OCI-LY1 (cell line): ENCODE measurements at regions not wholly inside any gene's neighbourhood (a gene's known extent, or its start where the extent isn't known, plus 50 kb on each side); places are given as distances from the start of the nearest gene placed in this dataset.
"Not testable (repeated sequence)": the region's sequence is repeated elsewhere in the genome, so short reads cannot be mapped to it uniquely, and the experiment has no call there.

Source experiments
- H2AFZ ChIP-seq: fragments of 200-600 bp; sonication (generic), shearing (Covaris generic); 2 replicates; pipeline ENCODE4 v1.6.0; 2014; ENCODE audit warnings: antibody characterized with exemption, mild to moderate bottlenecking, low read length
- H3F3A ChIP-seq: fragments of 200-600 bp; sonication (generic), shearing (Covaris generic); 2 replicates; pipeline ENCODE4 v1.6.0; 2014; ENCODE audit warnings: mild to moderate bottlenecking, antibody characterized with exemption, low read length, moderate library complexity; ENCODE audit not compliant: insufficient read depth
- H3K27ac ChIP-seq: fragments of 200-600 bp; sonication (generic); 2 replicates; pipeline ENCODE4 v1.5.1; 2014; ENCODE audit warnings: low read length, mixed run types, mild to moderate bottlenecking, low read depth; ENCODE audit not compliant: poor library complexity, severe bottlenecking
- H3K27me3 ChIP-seq: fragments of 200-600 bp; sonication (generic); 2 replicates; pipeline ENCODE4 v1.6.0; 2014; ENCODE audit warnings: antibody characterized with exemption, mild to moderate bottlenecking, low read length, moderate library complexity; ENCODE audit not compliant: insufficient read depth
- H3K36me3 ChIP-seq: fragments of 200-600 bp; sonication (generic); 2 replicates; pipeline ENCODE4 v1.6.1; 2014; ENCODE audit warnings: mild to moderate bottlenecking, antibody characterized with exemption, low read length, moderate library complexity, mixed read lengths; ENCODE audit not compliant: insufficient read depth
- H3K4me1 ChIP-seq: fragments of 200-600 bp; sonication (generic); 2 replicates; pipeline ENCODE4 v1.5.1; 2014; ENCODE audit warnings: mild to moderate bottlenecking, low read length, moderate library complexity; ENCODE audit not compliant: insufficient read depth, severe bottlenecking
- H3K4me2 ChIP-seq: fragments of 200-600 bp; sonication (generic), shearing (Covaris generic); 2 replicates; pipeline ENCODE4 v1.6.1; 2014; ENCODE audit warnings: low read length
- H3K4me3 ChIP-seq: fragments of 200-600 bp; sonication (generic); 2 replicates; pipeline ENCODE4 v1.5.1; 2014; ENCODE audit warnings: low read length, low read depth, mild to moderate bottlenecking, mixed read lengths; ENCODE audit not compliant: poor library complexity, severe bottlenecking
- H3K79me2 ChIP-seq: fragments of 200-600 bp; shearing (Covaris generic); 2 replicates; pipeline ENCODE4 v1.6.1; 2016; ENCODE audit warnings: mixed run types, low read length, mixed read lengths; ENCODE audit not compliant: insufficient read depth
- H3K9ac ChIP-seq: fragments of 200-600 bp; sonication (generic), shearing (Covaris generic); 2 replicates; pipeline ENCODE4 v1.6.1; 2014; ENCODE audit warnings: mild to moderate bottlenecking, low read length, mixed read lengths
- H3K9me2 ChIP-seq: fragments of 200-600 bp; sonication (generic), shearing (Covaris generic); 2 replicates; pipeline ENCODE4 v1.6.1; 2014; ENCODE audit warnings: low read depth, mild to moderate bottlenecking, low read length, mixed read lengths
- H3K9me3 ChIP-seq: fragments of 200-600 bp; shearing (Covaris generic); 2 replicates; pipeline ENCODE4 v1.6.1; 2014; ENCODE audit warnings: low read length, mixed read lengths
- H4K20me1 ChIP-seq: fragments of 200-600 bp; sonication (generic), shearing (Covaris generic); 2 replicates; pipeline ENCODE4 v1.6.0; 2016; ENCODE audit warnings: mild to moderate bottlenecking, low read length; ENCODE audit not compliant: insufficient read depth
- CTCF ChIP-seq: fragments of 200-600 bp; sonication (generic), shearing (Covaris generic); IDR thresholded peaks from 2 replicates; pipeline ENCODE4 v1.5.1; 2017; ENCODE audit warnings: mild to moderate bottlenecking, antibody characterized with exemption, low read length, moderate library complexity, mixed read lengths
- EZH2 ChIP-seq: fragments of 200-600 bp; sonication (generic), shearing (Covaris generic); IDR thresholded peaks from 2 replicates; pipeline ENCODE4 v1.8.0; 2017; ENCODE audit warnings: borderline replicate concordance, mixed run types, mild to moderate bottlenecking, antibody characterized with exemption, low read length, moderate library complexity, mixed read lengths

GRCh38 chr9:14992516-14992915 is 82.3 kb upstream of the FREM1 start:
- H4K20me1 ChIP-seq: no peaks in the 10 kb centered on the region
- no peak overlapping the region for H2AFZ ChIP-seq
- no peaks in the 10 kb centered on the region for H3K79me2 ChIP-seq
- H3F3A ChIP-seq: no peaks in the 10 kb centered on the region
- no peaks in the 10 kb centered on the region for H3K27me3 ChIP-seq
- H3K9me3 ChIP-seq: no peaks in the 10 kb centered on the region
- H3K4me2 ChIP-seq: no peak overlapping the region
- TF ChIP-seq EZH2 (no peak), CTCF (no peak)
- no peaks in the 10 kb centered on the region for H3K36me3 ChIP-seq
- no peaks in the 10 kb centered on the region for H3K9me2 ChIP-seq
- H3K4me3 ChIP-seq: no peak overlapping the region
- H3K4me1 ChIP-seq: no peaks in the 10 kb centered on the region
- H3K9ac ChIP-seq: no peak overlapping the region
- no peak overlapping the region for H3K27ac ChIP-seq

- Histone ChIP-seq H3K27me3 (no peaks in the 10 kb centered on the region), H3K4me1 (no peaks in the 10 kb centered on the region), H3K9me3 (no peaks in the 10 kb centered on the region), H3K9ac (no peak overlapping the region), H3K79me2 (no peaks in the 10 kb centered on the region), H4K20me1 (no peaks in the 10 kb centered on the region), H3K4me2 (no peak overlapping the region), H3F3A (no peaks in the 10 kb centered on the region), H3K36me3 (no peaks in the 10 kb centered on the region), H3K9me2 (no peaks in the 10 kb centered on the region), H3K27ac (no peak overlapping the region), H2AFZ (no peak overlapping the region), H3K4me3 (no peak overlapping the region)
- TF ChIP-seq CTCF (no peak), EZH2 (no peak)
Measured at GRCh38 chr9:14992081-14992480, 81.9 kb upstream of the FREM1 start.

- H3K9me2 ChIP-seq, H3K4me3 ChIP-seq, H2AFZ ChIP-seq, H3K36me3 ChIP-seq, H4K20me1 ChIP-seq, H3K27me3 ChIP-seq, H3F3A ChIP-seq, H3K27ac ChIP-seq, H3K9ac ChIP-seq, H3K9me3 ChIP-seq, H3K4me1 ChIP-seq, H3K79me2 ChIP-seq, H3K4me2 ChIP-seq: not testable (repeated sequence)
Measured at GRCh38 chr9:14990647-14991046, 80.4 kb upstream of the FREM1 start.

- H3K27ac ChIP-seq: no peak overlapping the region
- H3K4me2 ChIP-seq: no peak overlapping the region
- TF ChIP-seq CTCF (no peak), EZH2 (no peak)
- H3K27me3 ChIP-seq: no peaks in the 10 kb centered on the region
- no peaks in the 10 kb centered on the region for H3K79me2 ChIP-seq
- H3F3A ChIP-seq: no peaks in the 10 kb centered on the region
- H3K4me1 ChIP-seq: no peaks in the 10 kb centered on the region
- no peaks in the 10 kb centered on the region for H4K20me1 ChIP-seq
- H3K9me3 ChIP-seq: no peaks in the 10 kb centered on the region
- H3K9ac ChIP-seq: no peak overlapping the region
- no peaks in the 10 kb centered on the region for H3K9me2 ChIP-seq
- H3K4me3 ChIP-seq: no peak overlapping the region
- H3K36me3 ChIP-seq: no peaks in the 10 kb centered on the region
- H2AFZ ChIP-seq: no peak overlapping the region
Measured at GRCh38 chr9:14989811-14990210, 79.6 kb upstream of the FREM1 start.

- H2AFZ ChIP-seq, H3K9me3 ChIP-seq, H3K79me2 ChIP-seq, H3K27ac ChIP-seq, H3K9ac ChIP-seq, H3K4me1 ChIP-seq, H4K20me1 ChIP-seq, H3K36me3 ChIP-seq, H3F3A ChIP-seq, H3K4me2 ChIP-seq, H3K27me3 ChIP-seq, H3K4me3 ChIP-seq, H3K9me2 ChIP-seq: not testable (repeated sequence)
Measured at GRCh38 chr9:14989336-14989735, 79.1 kb upstream of the FREM1 start.
